ENCODE measurements at regions not wholly inside any gene's neighbourhood (a gene's known extent, or its start where the extent isn't known, plus 50 kb on each side); places are given as distances from the start of the nearest gene placed in this dataset.

GRCh38 chr4:97116511-97116910 lies 1026.8 kb downstream of the STPG2 start:
- H3K9me3 ChIP-seq (replicated peaks; ENCODE audit: control insufficient read depth, insufficient read depth, low read length) = no peaks in the 10 kb centered on the region
- H4K20me1 ChIP-seq (replicated peaks; ENCODE audit: control insufficient read depth, extremely low read depth, insufficient read depth, low read length) = no peaks in the 10 kb centered on the region
- POLR2A ChIA-PET = no interaction called here
- no peaks in the 10 kb centered on the region for H3K9me1 ChIP-seq (replicated peaks; ENCODE audit: control insufficient read depth, extremely low read depth, insufficient read depth, low read length)
- H3K79me2 ChIP-seq (ENCODE audit: control insufficient read depth, insufficient read depth, low read length) = no peaks in the 10 kb centered on the region
- H2AFZ ChIP-seq (ENCODE audit: low read depth, low read length) = no peak overlapping the region
- H3K27me3 ChIP-seq (ENCODE audit: control insufficient read depth in 2 of 2, insufficient read depth in 2 of 2, low read length in 2 of 2) = no peaks in the 10 kb centered on the region
- no peak overlapping the region for H3K4me3 ChIP-seq (replicated peaks in 1 of 3; ENCODE audit: insufficient read depth in 1 of 3, low read depth in 1 of 3, low read length in 3 of 3)
- no peak overlapping the region for H3K27ac ChIP-seq (ENCODE audit: insufficient read depth, low read depth, low read length)
- dilution Hi-C loops (cut with MboI; ENCODE audit: extremely low pct_ligation_motif_present, low sequenced_read_pairs) (no loop called here), intact Hi-C loops (cut with micrococcal nuclease) (no loop called here)
- FAIRE-seq (no peak), DNase-seq (ENCODE audit: low read depth, low spot score) (no peak)
- H3K9ac ChIP-seq (replicated peaks; ENCODE audit: extremely low read depth, insufficient read depth, low read length) = no peak overlapping the region
- TF ChIP-seq MAX (IDR thresholded peaks at IDR 0.05; ENCODE audit: insufficient read depth, insufficient read length) = no peak
- no peak for TF ChIP-seq POLR2AphosphoS5 (IDR thresholded peaks at IDR 0.05; ENCODE audit: insufficient read depth, low read depth, low read length)
- TF ChIP-seq EZH2 (IDR thresholded peaks at IDR 0.05; ENCODE audit: borderline replicate concordance, low read depth, low read length, severe bottlenecking) = no peak
- no peak for TF ChIP-seq GATA2 (IDR thresholded peaks at IDR 0.05; ENCODE audit: insufficient read depth, insufficient read length, low read depth, low read length)
- TF ChIP-seq FOS (IDR thresholded peaks at IDR 0.05; ENCODE audit: borderline replicate concordance, insufficient read depth, low read length) = no peak
- no peak for TF ChIP-seq MYC (IDR thresholded peaks at IDR 0.05; ENCODE audit: low read depth, low read length)
- TF ChIP-seq POLR2A (IDR thresholded peaks at IDR 0.05; ENCODE audit: low read depth, low read length) = no peak
- no peak for TF ChIP-seq CTCF (IDR thresholded peaks at IDR 0.05; ENCODE audit: extremely low read depth in 1 of 2, insufficient read depth in 1 of 2, low read depth in 1 of 2, low read length in 2 of 2)
- no peak for TF ChIP-seq JUN (IDR thresholded peaks at IDR 0.05; ENCODE audit: borderline replicate concordance, insufficient read depth, insufficient read length, low read depth)
- no peak overlapping the region for H3K4me2 ChIP-seq (ENCODE audit: insufficient read depth, low read length)
- BruUV-seq (replicated peaks) = no TSS peak
- H3K36me3 ChIP-seq (ENCODE audit: control insufficient read depth in 2 of 2, extremely low read depth in 1 of 2, insufficient read depth in 2 of 2, low read length in 2 of 2) = no peaks in the 10 kb centered on the region
- CTCF ChIA-PET = no interaction called here
- no peaks in the 10 kb centered on the region for H3K4me1 ChIP-seq (ENCODE audit: control insufficient read depth, extremely low read depth, insufficient read depth, low read length)
